ENCODE measurements at regions not wholly inside any gene's neighbourhood (a gene's known extent, or its start where the extent isn't known, plus 50 kb on each side); places are given as distances from the start of the nearest gene placed in this dataset.

DNA sequence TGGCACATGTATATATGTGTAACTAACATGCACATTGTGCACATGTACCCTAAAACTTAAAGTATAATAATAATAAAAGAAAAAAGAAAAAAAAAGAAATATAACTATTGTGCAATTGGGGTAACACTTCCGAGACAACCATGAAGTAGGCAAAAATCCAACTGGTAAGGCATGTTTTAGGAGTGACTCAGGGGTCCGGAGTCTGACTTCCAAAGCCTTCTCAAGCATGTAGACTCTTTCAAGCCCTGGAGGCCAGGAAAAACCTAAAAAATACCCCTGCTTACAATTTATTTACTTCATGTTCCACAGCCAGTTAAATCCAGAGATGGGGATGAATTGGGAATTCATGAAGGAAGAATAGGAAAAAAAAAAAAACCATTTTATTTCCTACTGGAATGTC lies 161.3 kb upstream of the PHACTR1 start:
- no peak for DNase-seq

DNA sequence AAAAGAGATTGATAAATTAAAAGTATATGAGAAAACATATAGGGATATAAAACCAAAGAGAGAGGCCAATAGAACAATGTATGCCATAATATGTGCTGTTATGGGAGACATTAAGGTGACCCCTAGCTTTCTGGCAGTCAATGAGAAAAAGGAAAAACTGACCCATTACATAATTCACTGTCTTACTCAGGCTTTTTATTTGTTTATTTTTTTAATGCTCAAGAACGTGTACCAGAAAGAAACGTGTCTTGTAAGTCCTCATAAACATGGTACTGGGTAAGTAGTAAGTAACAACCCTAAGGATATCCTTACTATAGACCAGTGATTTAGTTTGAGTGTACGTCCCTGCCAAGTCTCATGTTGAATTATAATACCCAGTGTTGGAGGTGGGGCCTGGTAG lies 160.8 kb upstream of the PHACTR1 start:
- no peak for DNase-seq

DNA sequence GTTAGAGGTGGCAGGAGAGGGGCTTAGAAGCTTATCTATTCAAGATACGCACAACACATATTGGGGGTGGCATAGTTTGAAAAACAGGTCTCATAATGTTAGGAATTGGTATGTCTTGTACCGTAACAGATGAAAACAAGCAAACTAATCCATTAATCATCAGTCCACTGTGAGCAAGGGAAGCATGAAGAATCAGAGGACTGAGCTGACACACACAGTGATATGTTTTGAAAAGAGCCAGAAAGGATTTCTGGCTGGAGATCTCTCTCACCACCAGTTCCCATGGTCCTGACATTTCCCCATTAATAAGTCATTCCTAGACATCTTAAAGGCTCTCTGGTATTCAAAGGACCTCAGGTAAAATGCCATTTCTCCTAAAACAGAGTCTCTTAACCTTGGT lies 158.8 kb upstream of the PHACTR1 start:
- no peak for DNase-seq

DNA sequence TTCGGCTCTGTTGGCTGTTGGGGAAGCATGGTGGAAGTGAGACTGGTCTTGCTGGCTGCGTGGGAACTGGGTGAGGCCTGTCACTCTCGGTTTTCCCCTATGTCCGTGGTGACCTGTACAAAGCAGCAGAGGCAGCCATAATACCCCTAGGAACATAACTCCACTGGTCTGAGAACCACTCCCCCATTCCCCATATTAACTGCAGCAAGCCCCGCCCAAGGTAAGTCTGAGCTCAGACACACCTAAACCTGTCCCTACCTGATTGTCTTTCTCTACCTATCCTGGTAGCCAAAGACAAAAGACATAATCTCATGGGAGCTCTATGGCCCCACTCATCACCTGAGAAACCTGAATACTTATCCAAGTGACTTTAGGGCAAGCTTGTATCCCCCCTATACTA lies 156.3 kb upstream of the PHACTR1 start:
- DNase-seq = no peak

DNA sequence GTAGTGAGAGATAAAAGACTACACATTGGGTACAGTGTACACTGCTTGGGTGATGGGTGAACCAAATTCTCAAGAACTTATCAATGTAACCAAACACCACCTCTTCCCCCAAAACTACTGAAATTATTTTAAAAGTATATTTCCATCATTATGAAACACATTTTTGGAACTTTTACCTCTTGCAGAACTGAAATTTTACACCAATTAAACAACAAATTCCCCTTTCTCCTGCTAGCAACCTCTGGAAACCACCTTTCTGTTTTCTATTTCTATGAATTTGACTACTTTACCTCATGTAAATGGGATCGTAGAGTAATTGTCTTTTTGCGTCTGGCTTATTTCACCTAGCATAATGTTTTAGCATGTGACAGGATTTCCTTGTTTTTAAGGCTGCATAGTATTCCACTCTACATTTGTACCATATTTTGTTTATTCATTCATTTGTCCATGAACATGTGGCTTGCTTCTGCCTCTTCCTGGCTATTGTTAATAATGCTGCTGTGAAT lies 149.9 kb upstream of the PHACTR1 start:
- no peak for DNase-seq

DNA sequence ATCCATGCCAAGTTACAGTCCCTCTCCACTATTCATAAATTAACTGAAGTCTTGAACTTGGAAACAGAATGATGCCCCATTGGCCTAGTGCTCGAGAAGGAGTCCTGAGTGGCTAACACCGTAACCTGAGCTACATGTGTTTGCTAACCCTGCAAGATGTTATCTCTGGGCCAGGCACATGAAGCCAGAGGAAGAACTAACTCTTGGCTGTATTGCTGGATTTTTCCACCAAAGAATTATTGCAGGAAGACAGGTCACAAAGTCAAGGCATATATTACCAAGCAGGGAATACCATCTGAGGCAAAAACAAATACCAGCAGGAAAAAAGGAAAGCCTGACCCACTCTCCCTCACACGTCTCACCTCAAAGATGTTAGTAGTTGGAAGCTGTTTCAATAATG lies 148.9 kb upstream of the PHACTR1 start:
- no peak for DNase-seq

DNA sequence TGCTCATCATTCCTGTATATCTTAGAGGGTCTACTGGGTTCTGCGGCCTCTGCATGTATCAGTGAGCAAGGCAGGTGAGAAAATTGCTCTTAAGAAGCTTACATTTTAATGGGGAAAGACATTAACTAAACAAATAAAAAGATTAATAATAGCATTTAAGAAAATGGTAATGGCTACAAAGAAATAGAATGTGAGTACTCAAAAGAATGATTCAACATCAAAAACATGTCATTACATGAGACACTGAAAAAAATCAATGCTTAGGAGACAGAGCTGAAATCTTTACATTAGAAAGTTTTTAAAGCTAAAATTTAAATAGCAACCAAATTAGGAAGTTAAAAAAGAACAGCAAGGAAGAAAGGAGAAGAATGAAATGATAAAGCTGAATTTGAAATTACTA lies 146.9 kb upstream of the PHACTR1 start:
- no peak for DNase-seq

DNA sequence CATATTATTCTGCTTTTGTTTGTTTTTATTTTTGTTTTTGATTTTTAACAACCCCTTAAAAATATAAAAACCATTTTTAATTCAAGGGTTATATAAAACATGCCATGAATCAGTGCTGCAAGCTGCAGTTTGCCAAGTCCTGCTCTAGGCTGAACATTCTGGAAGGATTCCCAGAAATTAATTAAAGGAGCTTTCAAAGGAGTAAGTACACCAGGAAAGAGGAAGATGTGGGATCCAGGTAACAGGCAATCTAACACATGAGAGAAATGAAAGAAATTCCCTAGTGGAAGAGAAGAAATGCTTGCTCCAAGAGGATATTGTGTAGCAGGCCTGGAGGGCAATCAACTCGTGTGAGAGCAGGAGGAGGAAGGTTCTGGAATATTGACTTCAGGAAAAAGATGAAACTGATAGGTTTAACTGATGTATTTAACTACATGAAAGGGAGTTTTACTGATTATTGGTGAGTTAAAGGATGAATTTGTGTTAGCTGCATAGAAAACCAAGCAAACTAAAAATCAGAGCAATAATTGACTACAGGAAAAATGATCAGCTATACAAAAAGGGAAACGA lies 146.0 kb upstream of the PHACTR1 start:
- no peak for DNase-seq

DNA sequence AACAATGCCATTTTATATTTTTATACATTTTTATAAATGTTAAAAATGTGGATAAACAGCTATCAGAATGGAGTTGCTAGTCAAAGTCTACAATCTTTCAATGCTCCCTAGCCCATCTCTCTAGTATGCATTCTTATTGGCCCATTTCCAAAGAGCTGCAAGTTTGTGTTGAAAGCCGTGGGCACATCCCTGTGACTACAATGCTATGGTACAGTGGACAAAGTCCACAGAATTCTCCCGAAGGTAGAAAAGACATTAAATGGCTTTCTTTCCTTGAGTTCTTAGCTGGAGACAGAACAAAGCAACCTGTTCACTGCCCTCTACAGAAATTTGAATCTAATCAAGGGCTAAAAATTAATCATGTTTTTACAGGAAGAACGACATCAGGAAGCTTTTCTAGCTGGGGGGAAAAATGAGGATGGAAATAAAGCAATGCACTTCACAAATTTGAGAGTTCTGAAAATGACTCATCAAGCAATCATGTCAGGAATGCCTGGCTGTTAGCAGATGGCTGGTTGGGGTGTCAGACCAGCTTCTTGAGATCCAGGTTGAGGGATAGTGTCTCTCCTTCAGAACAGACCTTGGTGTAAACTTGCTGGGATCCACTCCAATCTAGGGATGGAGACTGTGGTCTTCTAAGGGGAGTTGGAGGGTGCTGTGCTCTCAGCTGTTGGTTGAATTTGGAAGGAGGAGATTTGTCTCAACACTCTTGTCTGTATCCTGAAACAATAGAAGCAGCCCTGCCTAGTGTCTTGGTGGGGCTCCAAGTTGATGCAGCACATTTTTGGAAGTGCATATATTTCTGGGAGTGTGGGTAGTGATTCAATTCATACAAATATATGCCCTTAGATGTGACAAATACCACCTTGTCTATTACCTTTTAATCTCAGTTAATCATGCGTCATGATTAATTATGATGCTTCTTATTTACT lies 143.4 kb upstream of the PHACTR1 start:
- DNase-seq = no peak

DNA sequence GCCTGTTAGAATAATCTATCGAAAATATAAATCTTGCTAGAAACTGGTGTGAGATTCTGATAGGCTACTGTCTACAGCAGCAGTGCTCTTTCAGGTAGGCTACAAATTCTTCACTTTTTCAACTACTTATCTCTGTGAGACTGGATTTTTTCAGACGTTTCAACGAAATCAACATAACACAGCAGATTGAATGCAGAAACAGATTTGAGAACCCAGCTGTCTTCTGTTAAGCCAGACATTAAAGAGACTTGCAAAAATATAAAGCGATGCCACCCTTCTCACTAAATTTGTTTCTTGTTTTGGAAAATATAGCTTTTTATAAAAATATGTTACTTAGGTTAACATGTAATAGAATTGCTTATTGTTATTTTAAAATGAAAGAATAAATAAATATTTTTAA lies 140.6 kb upstream of the PHACTR1 start:
- DNase-seq = no peak

DNA sequence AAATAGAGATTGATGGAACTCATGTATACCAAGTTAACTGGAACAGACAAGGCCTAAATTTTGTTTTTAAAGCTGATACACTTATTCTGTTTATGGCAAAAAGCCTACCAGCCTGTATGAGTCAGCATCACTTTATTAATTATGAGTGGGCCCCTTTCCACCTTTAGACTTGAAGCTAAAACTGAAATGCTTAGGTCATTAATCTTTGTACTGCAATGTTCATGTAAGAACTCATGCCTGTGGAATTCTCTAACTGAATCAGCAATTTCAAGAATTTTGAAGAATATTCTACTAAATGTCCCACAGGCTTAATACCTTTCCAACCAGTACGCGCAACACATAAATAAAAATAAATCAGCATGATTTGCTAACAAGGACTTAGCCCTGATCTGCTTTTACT lies 140.2 kb upstream of the PHACTR1 start:
- DNase-seq = no peak

DNA sequence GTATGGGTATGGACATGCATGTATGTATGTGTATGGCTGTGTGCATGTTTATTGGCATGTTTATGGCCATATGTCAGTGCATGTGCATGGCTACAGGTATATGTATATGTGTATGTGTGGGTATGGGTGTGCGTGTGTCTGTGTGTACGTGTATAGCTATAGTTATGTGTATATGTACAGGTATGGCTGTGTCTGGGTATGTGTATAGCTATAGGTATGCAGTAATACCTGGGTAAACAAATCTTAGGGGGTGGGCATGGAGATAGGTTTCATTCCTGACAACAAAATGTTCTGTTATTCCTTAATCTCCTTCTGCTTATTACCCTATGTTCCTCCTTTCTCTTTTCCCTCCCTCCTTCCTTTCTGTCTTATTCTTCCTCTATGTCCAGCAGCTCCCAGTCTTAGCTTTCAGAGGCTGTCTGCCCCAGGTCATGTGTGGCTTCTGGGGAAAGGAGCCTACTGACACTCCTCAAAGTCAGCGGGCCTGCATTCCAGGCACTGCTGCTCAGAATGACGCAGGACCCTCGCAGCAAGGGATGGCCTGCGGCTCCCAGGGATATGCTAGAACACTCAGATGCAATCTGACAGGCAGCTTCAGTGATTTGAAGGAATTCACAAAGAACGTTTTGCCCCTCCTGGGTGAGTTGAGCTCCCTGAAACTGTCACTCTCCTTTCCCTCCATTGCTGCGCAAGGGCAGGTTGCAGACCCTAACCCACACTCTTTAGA lies 139.3 kb upstream of the PHACTR1 start:
- DNase-seq = no peak

DNA sequence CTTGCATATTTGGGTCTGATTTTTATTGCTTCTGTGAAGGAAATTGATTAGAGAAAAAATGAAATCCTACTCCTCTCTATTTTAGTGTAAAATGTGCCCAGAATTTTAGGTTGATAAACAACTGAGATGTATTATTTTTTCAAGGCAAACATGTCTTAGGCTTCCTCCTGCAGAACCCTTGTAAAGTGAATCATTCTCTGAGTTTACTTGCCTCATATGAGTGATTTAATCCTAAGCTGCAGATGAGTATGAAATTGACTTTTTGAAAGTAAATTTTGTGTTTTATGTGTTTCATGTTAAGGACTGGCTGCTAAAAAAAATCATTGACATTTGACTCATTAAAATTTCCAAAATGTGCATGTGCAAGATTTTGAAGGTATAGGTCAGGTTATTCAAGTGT lies 138.5 kb upstream of the PHACTR1 start:
- no peak for DNase-seq

DNA sequence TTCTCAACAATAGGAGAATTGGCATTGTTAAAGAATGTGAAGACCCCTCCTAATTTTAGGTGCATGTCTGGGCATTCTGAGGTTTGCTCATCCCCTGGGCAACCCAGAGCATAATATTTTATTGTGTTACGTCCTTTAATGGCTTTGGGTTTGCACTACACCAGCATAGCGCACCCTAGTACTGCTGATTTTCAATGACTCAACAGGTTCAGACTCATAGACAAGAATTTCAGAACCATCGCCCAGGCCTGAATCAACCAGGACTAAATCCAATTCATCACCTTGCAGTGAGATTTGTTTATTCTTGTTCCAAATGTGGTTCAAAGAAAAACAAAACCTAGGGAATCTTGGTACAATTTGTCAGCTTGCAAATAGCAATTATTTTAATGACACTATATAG lies 137.8 kb upstream of the PHACTR1 start:
- no peak for DNase-seq

DNA sequence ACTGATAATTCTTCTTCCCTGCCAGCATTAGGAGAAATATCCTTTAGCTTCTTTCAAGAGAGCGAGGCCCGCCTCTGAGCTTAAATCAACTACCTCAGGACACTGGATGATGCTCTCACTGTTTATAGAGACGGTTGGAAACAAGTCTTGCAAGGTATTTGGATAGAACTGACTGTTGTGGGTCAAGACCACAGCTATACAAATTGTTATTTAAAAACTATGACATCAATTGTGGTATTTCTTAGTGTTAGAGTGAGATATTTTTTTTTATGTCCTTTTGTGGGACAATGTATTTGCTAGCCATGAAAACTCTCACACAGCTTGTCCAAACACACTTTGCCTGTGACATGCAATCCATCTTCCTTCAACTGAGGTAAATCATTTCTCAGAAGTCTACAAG lies 136.3 kb upstream of the PHACTR1 start:
- no peak for DNase-seq

DNA sequence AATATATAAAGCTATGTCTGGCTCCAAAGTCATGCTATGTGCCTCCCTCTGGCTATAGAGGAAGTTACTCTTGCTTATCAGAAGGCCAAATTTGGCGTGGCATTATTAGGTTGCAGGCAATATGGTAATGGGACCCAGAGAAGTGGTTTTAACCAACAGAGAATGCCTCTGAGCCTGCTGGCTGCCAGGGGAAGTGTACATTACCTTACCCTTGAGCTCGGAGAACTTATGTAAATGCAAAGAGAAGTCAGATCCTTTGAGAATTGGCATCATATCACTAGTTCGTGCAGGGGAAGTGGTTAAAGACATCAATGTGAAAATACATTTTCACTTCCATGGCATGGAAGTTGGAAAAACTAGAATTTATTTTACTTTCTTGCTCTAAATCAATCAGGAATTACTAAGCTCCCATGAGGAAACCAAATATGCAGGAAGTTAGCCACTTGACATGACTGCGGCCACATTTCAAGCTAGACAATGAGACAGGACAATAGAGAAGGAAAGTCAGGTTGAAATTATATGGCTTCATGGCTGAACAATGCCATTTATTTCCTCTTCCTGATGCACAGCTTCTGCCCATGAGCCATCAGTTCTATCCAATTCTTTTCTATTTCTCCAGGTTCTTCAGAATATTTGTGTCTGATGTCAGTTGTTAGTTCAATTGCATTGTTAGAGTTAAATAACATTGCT lies 134.0 kb upstream of the PHACTR1 start:
- DNase-seq = no peak

DNA sequence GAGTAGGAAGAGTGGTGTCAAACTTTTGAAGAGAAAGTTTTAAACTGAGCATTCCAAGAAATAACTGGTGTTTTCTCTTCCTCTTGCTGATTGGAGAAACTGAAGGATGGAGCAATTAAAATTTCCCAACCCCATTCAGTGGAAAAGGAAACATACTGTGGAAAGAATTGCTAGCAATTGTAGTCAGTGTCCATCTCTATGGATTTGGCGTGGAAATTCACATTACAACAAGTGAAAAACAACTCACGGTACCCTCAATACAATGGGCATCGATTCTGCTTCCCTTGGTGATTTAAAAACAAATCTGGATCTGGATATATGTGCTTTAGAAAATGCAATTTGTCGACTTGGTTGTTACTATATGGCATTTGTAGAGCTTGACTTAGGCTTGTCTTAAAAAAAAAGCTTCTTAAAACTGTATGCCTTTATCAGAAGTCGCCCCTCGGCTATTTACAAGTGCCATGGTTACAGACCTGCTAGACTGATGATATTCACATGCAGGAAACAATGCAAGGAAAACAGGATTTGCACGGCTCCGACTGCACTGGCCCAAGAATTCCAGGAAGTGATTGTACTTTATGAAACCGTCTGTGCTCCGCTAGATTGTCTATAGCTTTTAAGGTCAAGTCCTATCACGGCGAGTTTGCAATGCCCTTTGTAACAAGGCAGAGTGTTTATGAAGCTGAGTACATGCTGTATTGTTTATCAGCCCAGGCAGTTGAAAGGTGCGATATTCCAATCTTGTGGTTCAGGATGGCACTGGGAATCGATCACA lies 131.7 kb upstream of the PHACTR1 start:
- no peak for DNase-seq

DNA sequence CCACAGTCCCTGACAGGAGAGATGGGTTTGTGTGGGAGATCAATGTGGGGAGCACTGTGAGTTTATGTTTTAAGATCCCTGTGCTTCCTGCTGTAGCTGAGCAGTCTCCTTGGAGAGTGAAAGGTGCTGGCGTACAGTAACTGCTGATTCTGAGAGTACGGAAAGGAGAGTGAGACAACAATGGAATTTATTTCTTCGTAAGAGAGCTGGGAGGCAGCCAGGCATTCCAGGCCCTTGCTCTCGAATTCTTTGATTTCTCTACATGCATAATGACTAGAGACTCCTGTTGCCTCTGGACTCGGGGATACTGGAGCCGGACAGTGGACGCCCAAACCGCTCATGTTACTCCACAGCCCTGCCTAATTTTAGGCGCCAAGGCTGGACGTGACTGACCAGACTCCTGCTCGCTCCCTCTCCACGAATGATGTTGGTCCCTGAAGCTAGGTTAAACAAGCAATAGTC lies 131.0 kb upstream of the PHACTR1 start:
- DNase-seq = no peak

DNA sequence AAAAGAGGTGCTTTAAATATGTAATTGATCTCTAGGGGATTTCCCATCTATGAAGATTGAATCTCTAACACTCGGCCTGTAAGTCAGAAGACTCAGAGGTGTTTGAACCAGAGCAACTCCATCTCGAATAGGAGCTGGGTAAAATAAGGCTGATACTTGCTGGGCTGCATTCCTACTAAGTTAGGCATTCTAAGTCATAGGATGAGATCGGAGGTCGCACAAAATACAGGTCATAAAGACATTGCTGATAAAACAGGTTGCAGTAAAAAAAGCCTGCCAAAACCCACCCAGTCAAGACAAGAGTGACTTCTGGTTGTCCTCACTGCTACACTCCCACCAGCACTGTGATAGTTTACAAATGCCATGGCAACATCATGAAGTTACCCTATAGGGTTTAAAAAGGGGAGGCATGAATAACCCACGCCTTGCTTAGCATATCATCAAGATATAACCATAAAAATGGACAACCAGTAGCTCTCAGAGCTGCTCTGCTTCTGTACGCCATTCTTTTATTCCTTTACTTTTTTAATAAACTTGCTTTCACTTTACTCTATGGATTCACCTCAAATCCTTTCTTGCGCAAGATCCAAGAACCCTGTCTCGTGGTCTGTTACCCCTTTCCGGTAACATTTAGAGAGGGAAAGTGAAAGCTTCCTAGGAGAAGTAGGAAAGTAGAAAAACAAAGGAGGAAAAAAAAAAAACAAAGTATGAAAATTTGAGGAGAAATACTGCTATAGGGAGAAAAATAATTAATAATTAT lies 129.7 kb upstream of the PHACTR1 start:
- DNase-seq = no peak

DNA sequence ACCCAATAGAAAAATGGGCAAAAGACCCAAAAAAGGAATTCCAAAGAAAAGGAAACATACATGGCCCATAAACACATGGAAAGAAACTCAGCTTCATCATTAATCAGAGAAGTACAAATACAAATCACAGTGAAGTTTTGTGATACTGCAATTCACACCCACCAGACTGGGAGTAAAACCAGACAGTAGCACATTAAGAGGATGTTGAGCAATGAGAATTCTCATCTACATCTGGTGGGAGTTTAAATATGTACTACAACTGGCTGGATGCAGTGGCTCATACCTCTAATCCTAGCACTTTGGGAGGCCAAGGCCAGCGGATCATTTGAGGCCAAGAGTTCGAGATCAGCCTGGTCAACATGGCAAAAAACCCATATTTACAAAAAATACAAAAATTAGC lies 125.7 kb upstream of the PHACTR1 start:
- DNase-seq = no peak

DNA sequence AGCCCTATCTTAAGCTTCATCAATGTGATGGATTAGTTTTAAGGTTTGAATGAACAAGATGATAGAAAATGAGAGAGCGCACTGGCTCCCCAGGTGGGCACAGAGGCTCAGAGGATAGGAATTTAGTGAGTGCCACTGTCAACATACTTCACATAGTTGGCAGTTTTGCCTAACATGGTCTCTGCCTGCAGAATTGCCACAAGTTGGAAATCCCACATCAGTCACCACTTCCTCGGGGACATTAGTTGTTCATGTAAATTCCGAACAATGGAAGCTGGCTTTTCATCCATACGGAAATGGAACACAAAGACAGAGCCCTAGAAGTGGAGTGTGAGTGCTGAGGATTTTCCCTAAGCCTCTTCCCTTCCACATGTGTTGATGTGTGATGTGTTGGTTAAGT lies 123.9 kb upstream of the PHACTR1 start:
- no peak for DNase-seq

Data from activated CD4-positive, alpha-beta T cell treated with anti-CD3 and anti-CD28 coated beads, Interleukin-2, amount 50 U/mL, for 16 hours (primary cell).